ENCODE measurements at regions not wholly inside any gene's neighbourhood (a gene's known extent, or its start where the extent isn't known, plus 50 kb on each side); places are given as distances from the start of the nearest gene placed in this dataset.
"Not testable (repeated sequence)": the region's sequence is repeated elsewhere in the genome, so short reads cannot be mapped to it uniquely, and the experiment has no call there.

GRCh38 chr4:66123831-66124413 is 453.6 kb upstream of the EPHA5 start:
- H3K27ac Mint-ChIP-seq (ENCODE audit: unreplicated experiment), result no peak overlapping the region
- H3K27me3 Mint-ChIP-seq (ENCODE audit: low read depth, unreplicated experiment), result no peaks in the 10 kb centered on the region
- no peak for FAIRE-seq

GRCh38 chr4:66123190-66123589 is 452.9 kb upstream of the EPHA5 start:
- no peak overlapping the region for H2AFZ ChIP-seq (ENCODE audit: low read depth, low read length)
- no peaks in the 10 kb centered on the region for H3K4me1 ChIP-seq (ENCODE audit: insufficient read depth, low read length)
- FAIRE-seq, result no peak
- no peaks in the 10 kb centered on the region for H3K9me3 Mint-ChIP-seq (ENCODE audit: unreplicated experiment)
- H3K4me2 ChIP-seq (ENCODE audit: low read length), result no peak overlapping the region
- H4K20me1 ChIP-seq (ENCODE audit: insufficient read depth, low read length), result no peaks in the 10 kb centered on the region
- no peaks in the 10 kb centered on the region for H3K36me3 Mint-ChIP-seq (ENCODE audit: low read depth, unreplicated experiment)
- no peaks in the 10 kb centered on the region for H3K9me3 ChIP-seq (ENCODE audit: insufficient read depth, low read depth, low read length)
- no peak overlapping the region for H3K27ac Mint-ChIP-seq (ENCODE audit: unreplicated experiment)
- no peak for TF ChIP-seq CTCF (IDR thresholded peaks at IDR 0.05; ENCODE audit: insufficient read depth, low read depth, low read length)
- no peak for TF ChIP-seq EZH2 (IDR thresholded peaks at IDR 0.05; ENCODE audit: insufficient read depth, low read length)
- H3K27me3 Mint-ChIP-seq (ENCODE audit: low read depth, unreplicated experiment), result no peaks in the 10 kb centered on the region
- no peaks in the 10 kb centered on the region for H3K27me3 ChIP-seq (ENCODE audit: insufficient read depth, low read length)
- H3K4me3 ChIP-seq (ENCODE audit: insufficient read depth, low read depth, low read length), result no peak overlapping the region
- H3K4me3 Mint-ChIP-seq (ENCODE audit: unreplicated experiment), result no peak overlapping the region
- peak; percentile 3 for DNase-seq (ENCODE audit: low read depth)
- H3K36me3 ChIP-seq (ENCODE audit: insufficient read depth, low read length), result no peaks in the 10 kb centered on the region
- no peak overlapping the region for H3K9ac ChIP-seq (ENCODE audit: low read length)
- H3K27ac ChIP-seq (ENCODE audit: low read depth, low read length), result no peak overlapping the region
- peaks cover 3% of the 10 kb centered on the region for H3K4me1 Mint-ChIP-seq (ENCODE audit: low read depth, unreplicated experiment)
- H3K79me2 ChIP-seq (ENCODE audit: insufficient read depth, low read length), result no peaks in the 10 kb centered on the region

More at GRCh38 chr4:66123831-66124413, 453.6 kb upstream of the EPHA5 start:
- Mint-ChIP-seq H3K9me3 (ENCODE audit: unreplicated experiment) (no peaks in the 10 kb centered on the region), H3K4me1 (ENCODE audit: low read depth, unreplicated experiment) (peaks cover 3% of the 10 kb centered on the region), H3K4me3 (ENCODE audit: unreplicated experiment) (no peak overlapping the region), H3K36me3 (ENCODE audit: low read depth, unreplicated experiment) (no peaks in the 10 kb centered on the region)
- H4K20me1 ChIP-seq (ENCODE audit: insufficient read depth, low read length), result no peaks in the 10 kb centered on the region
- no peak overlapping the region for H3K27ac ChIP-seq (ENCODE audit: low read depth, low read length)
- no peaks in the 10 kb centered on the region for H3K9me3 ChIP-seq (ENCODE audit: insufficient read depth, low read depth, low read length)
- no peaks in the 10 kb centered on the region for H3K36me3 ChIP-seq (ENCODE audit: insufficient read depth, low read length)
- H3K4me3 ChIP-seq (ENCODE audit: insufficient read depth, low read depth, low read length), result no peak overlapping the region
- no peak overlapping the region for H3K9ac ChIP-seq (ENCODE audit: low read length)
- no peak overlapping the region for H3K4me2 ChIP-seq (ENCODE audit: low read length)
- no peaks in the 10 kb centered on the region for H3K79me2 ChIP-seq (ENCODE audit: insufficient read depth, low read length)
- no peak for DNase-seq (ENCODE audit: low read depth)
- no peaks in the 10 kb centered on the region for H3K4me1 ChIP-seq (ENCODE audit: insufficient read depth, low read length)
- no peaks in the 10 kb centered on the region for H3K27me3 ChIP-seq (ENCODE audit: insufficient read depth, low read length)
- H2AFZ ChIP-seq (ENCODE audit: low read depth, low read length), result no peak overlapping the region
- TF ChIP-seq EZH2 (IDR thresholded peaks at IDR 0.05; ENCODE audit: insufficient read depth, low read length), result no peak
- TF ChIP-seq CTCF (IDR thresholded peaks at IDR 0.05; ENCODE audit: insufficient read depth, low read depth, low read length), result no peak

- not testable (repeated sequence) for H3K27ac Mint-ChIP-seq (ENCODE audit: unreplicated experiment); H3K27ac ChIP-seq (ENCODE audit: low read depth, low read length); FAIRE-seq; H3K4me1 Mint-ChIP-seq (ENCODE audit: low read depth, unreplicated experiment); H3K4me3 Mint-ChIP-seq (ENCODE audit: unreplicated experiment); H3K9me3 Mint-ChIP-seq (ENCODE audit: unreplicated experiment); H3K4me3 ChIP-seq (ENCODE audit: insufficient read depth, low read depth, low read length); H4K20me1 ChIP-seq (ENCODE audit: insufficient read depth, low read length); H3K79me2 ChIP-seq (ENCODE audit: insufficient read depth, low read length); H3K27me3 Mint-ChIP-seq (ENCODE audit: low read depth, unreplicated experiment); H3K36me3 Mint-ChIP-seq (ENCODE audit: low read depth, unreplicated experiment); H3K4me2 ChIP-seq (ENCODE audit: low read length); DNase-seq (ENCODE audit: low read depth); H3K9ac ChIP-seq (ENCODE audit: low read length); H3K9me3 ChIP-seq (ENCODE audit: insufficient read depth, low read depth, low read length); H3K36me3 ChIP-seq (ENCODE audit: insufficient read depth, low read length); H3K4me1 ChIP-seq (ENCODE audit: insufficient read depth, low read length); H2AFZ ChIP-seq (ENCODE audit: low read depth, low read length); H3K27me3 ChIP-seq (ENCODE audit: insufficient read depth, low read length)
Measured at GRCh38 chr4:66115231-66115630, 444.9 kb upstream of the EPHA5 start.

All from astrocyte (in vitro differentiated cells and primary cell).